Mucosa of descending colon (tissue), 3 donors: ENCODE measurements at regions not wholly inside any gene's neighbourhood (a gene's known extent, or its start where the extent isn't known, plus 50 kb on each side); places are given as distances from the start of the nearest gene placed in this dataset.

ENCODE experiments used
- ATAC-seq: fragments of 200-7000 bp; cut with Tn5 transposase; one replicate; pipeline ENCODE4 v1.9.1; 2020; ENCODE audit warnings: mild to moderate bottlenecking, moderate library complexity
- DNase-seq, 3 donors: peaks; one replicate each; pipeline ENCODE4 v3.0.0-alpha.2; 2020
- H3K36me3 ChIP-seq: fragments of 200-600 bp; one replicate; pipeline ENCODE4 v1.8.0; 2021; ENCODE audit warnings: low read depth, mild to moderate bottlenecking
- H3K4me1 ChIP-seq: fragments of 200-600 bp; one replicate; pipeline ENCODE4 v1.8.0; 2021; ENCODE audit warnings: low read depth, mild to moderate bottlenecking
- H3K4me3 ChIP-seq: fragments of 200-600 bp; one replicate; pipeline ENCODE4 v1.8.0; 2021; ENCODE audit warnings: mild to moderate bottlenecking
- H3K9me3 ChIP-seq: fragments of 200-600 bp; one replicate; pipeline ENCODE4 v1.8.0; 2021; ENCODE audit warnings: mild to moderate bottlenecking
- CTCF ChIP-seq: fragments of 200-600 bp; IDR thresholded peaks from one replicate; pipeline ENCODE4 v1.8.0; 2022; ENCODE audit warnings: antibody characterized with exemption, mild to moderate bottlenecking
- intact Hi-C, 2 donors: fragments of 100-400 bp; cut with DNase I in 1 of 2; cut with micrococcal nuclease in 1 of 2; formaldehyde crosslinking; loops; one replicate each; pipeline versions ENCODE4 v1.11.0 to v1.11.1; 2022; cut with DNase I, micrococcal nuclease
- donor health status: DM: no; HTN: no; CAD: no; lungs with moderate emphysema.
- donor health status: DM: no; HTN: no; CAD: no.
- donor health status: DM: no; HTN: yes; CAD: no.

DNA sequence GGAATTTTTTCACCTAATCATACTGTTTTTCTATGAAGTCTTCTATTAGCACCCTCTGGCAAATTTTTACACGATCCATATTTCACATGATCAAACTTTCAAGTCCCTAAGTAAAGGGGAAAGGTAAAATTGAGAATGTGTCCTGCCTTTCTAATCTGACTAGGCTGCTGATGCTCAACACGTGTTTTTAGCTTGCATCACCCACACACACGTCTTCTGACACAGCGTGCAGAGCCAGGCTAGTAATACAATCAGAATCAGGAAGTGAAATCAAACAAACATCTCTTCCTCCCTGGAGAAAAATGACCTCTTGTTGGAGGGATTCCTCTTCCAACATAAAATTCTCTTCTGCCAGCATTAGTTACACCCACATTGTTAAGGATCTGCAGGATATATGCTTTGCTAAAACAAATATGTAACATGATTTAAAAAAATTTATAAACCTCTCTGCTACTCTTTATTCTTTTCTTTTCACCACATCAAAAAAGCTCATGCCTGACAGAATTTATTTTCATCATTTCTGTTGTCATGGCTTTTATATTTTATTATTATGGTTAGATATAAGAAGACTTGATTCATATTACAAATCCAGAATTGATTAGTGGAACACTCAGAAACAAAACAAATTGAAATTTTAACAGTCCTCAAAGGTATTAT is 122.4 kb downstream of the RAP2B start:
- Histone ChIP-seq H3K9me3 (no peaks in the 10 kb centered on the region), H3K4me3 (no peak overlapping the region), H3K4me1 (no peaks in the 10 kb centered on the region), H3K36me3 (no peaks in the 10 kb centered on the region)
- peak in 1 of 3 donors; percentile 51 for DNase-seq
- peak; percentile 72 for ATAC-seq
- TF ChIP-seq CTCF, result no peak
- intact Hi-C loops, result no loop called here

DNA sequence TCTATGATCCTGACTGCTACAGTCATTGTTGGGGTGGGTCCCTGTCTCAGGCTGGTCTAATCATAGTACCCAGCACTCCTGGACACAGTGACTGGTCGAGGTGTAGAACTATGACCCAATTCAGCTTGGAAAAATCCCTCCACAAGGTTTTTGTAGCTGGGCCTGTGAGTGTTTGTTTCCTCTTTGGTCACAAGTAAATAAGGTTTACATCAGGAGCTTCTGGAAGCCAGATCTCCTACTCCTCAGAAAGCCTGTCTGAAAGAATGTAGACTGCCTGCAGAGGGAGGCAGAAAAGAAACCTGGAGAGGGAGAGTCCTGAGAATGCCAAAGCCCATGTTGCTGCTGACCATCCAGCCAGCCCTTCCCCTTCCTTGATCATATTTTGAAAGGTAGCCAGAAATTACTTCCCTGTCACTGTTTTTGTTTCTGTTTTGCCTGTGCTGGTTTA is 123.2 kb downstream of the RAP2B start:
- intact Hi-C loops, result no loop called here
- H3K4me1 ChIP-seq, result no peaks in the 10 kb centered on the region
- DNase-seq (no peak), ATAC-seq (peak; percentile 27)
- H3K36me3 ChIP-seq, result no peaks in the 10 kb centered on the region
- no peak overlapping the region for H3K4me3 ChIP-seq
- no peaks in the 10 kb centered on the region for H3K9me3 ChIP-seq
- no peak for TF ChIP-seq CTCF

DNA sequence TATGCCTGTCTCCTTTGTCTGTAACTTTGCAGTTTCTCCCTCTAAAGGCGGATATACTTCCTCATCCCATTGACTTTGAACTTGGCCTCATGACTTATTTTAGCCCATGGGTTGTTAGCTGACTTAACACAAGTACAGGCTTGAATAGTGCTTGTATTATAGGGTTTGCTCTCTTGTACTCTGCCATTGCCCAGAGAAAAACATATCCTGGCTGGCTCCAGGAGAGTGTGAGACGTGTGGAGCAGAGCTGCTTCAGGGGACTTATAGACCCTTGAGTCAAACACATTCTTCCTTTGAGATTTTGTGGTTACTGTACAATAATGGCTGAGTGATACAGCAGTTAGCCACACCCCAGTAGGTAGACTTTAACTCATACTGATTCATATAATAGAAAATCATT is 124.0 kb downstream of the RAP2B start:
- peak; percentile 11 for ATAC-seq

GRCh38 chr3:153287017-153287416 is 125.0 kb downstream of the RAP2B start:
- no peaks in the 10 kb centered on the region for H3K4me1 ChIP-seq
- ATAC-seq, result no peak
- no peaks in the 10 kb centered on the region for H3K36me3 ChIP-seq
- DNase-seq, result no peak
- intact Hi-C loops, result no loop called here
- H3K4me3 ChIP-seq, result no peak overlapping the region
- H3K9me3 ChIP-seq, result no peaks in the 10 kb centered on the region
- no peak for TF ChIP-seq CTCF

More for the DNA sequence above, 124.0 kb downstream of the RAP2B start:
- intact Hi-C loops, result no loop called here
- no peaks in the 10 kb centered on the region for H3K9me3 ChIP-seq
- TF ChIP-seq CTCF, result no peak
- H3K36me3 ChIP-seq, result no peaks in the 10 kb centered on the region
- DNase-seq, result no peak
- H3K4me1 ChIP-seq, result no peaks in the 10 kb centered on the region
- H3K4me3 ChIP-seq, result no peak overlapping the region

DNA sequence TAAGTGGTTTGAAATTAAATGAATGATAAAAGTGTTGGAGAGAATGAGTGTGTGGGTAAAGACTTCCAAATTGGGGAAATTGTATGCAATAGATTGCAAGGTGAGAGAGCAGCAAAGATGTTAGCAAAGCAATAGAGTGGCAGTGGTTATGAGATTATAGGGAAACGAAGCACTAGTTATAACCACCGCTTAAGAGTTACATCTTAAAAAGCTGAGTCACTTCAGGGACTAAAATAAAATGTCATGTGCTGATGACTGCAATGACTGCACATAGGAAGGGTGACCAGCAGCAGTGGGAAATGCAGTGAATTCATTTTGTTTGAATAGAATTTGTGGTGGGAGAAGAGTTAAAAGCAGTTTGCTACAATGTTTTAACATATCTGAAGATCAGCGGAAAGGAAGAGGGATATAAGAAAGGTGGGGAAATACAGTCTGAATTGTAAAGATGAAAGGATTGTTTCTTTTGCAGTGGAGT is 127.3 kb downstream of the RAP2B start:
- intact Hi-C loops, result no loop called here

More for the DNA sequence above, 127.3 kb downstream of the RAP2B start:
- no peak for TF ChIP-seq CTCF
- Histone ChIP-seq H3K4me3 (no peak overlapping the region), H3K9me3 (no peaks in the 10 kb centered on the region), H3K36me3 (no peaks in the 10 kb centered on the region), H3K4me1 (no peaks in the 10 kb centered on the region)
- DNase-seq (no peak), ATAC-seq (no peak)
